ENCODE measurements at regions not wholly inside any gene's neighbourhood (a gene's known extent, or its start where the extent isn't known, plus 50 kb on each side); places are given as distances from the start of the nearest gene placed in this dataset.

- TF ChIP-seq, protein P1, sequence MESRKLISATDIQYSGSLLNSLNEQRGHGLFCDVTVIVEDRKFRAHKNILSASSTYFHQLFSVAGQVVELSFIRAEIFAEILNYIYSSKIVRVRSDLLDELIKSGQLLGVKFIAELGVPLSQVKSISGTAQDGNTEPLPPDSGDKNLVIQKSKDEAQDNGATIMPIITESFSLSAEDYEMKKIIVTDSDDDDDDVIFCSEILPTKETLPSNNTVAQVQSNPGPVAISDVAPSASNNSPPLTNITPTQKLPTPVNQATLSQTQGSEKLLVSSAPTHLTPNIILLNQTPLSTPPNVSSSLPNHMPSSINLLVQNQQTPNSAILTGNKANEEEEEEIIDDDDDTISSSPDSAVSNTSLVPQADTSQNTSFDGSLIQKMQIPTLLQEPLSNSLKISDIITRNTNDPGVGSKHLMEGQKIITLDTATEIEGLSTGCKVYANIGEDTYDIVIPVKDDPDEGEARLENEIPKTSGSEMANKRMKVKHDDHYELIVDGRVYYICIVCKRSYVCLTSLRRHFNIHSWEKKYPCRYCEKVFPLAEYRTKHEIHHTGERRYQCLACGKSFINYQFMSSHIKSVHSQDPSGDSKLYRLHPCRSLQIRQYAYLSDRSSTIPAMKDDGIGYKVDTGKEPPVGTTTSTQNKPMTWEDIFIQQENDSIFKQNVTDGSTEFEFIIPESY (IDR thresholded peaks at IDR 0.05; ENCODE audit: borderline replicate concordance, low read depth), result no peak
- TF ChIP-seq, protein P2, sequence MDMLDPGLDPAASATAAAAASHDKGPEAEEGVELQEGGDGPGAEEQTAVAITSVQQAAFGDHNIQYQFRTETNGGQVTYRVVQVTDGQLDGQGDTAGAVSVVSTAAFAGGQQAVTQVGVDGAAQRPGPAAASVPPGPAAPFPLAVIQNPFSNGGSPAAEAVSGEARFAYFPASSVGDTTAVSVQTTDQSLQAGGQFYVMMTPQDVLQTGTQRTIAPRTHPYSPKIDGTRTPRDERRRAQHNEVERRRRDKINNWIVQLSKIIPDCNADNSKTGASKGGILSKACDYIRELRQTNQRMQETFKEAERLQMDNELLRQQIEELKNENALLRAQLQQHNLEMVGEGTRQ (IDR thresholded peaks at IDR 0.05; ENCODE audit: borderline replicate concordance, low read depth, low read length), result no peak
- TF ChIP-seq CTCF (IDR thresholded peaks at IDR 0.05), result no peak
Measured at GRCh38 chr7:50957855-50958254, 175.2 kb upstream of the GRB10 start.

All from SK-N-SH (cell line).